ENCODE measurements at regions not wholly inside any gene's neighbourhood (a gene's known extent, or its start where the extent isn't known, plus 50 kb on each side); places are given as distances from the start of the nearest gene placed in this dataset.
A peak's percentile ranks its signal among the peaks of the same experiment; 100 is the strongest.

- no peak overlapping the region for H3K4me3 ChIP-seq (ENCODE audit: low read depth, low read length)
- DNase-seq (ENCODE audit: low read depth), result no peak
- no peak for TF ChIP-seq CTCF (conservative IDR thresholded peaks at IDR 0.05; ENCODE audit: low read depth, low read length)
Observed at GRCh38 chr21:41689289-41689583, 77.6 kb downstream of the RIPK4 start.

GRCh38 chr21:41687633-41688032, 79.2 kb downstream of the RIPK4 start:
- no peak for DNase-seq (ENCODE audit: low read depth)
- H3K4me3 ChIP-seq (ENCODE audit: low read depth, low read length), result no peak overlapping the region
- no peak for TF ChIP-seq CTCF (conservative IDR thresholded peaks at IDR 0.05; ENCODE audit: low read depth, low read length)

GRCh38 chr21:41686664-41687063, 80.2 kb downstream of the RIPK4 start:
- H3K4me3 ChIP-seq (ENCODE audit: low read depth, low read length), result no peak overlapping the region
- no peak for DNase-seq (ENCODE audit: low read depth)
- TF ChIP-seq CTCF (conservative IDR thresholded peaks at IDR 0.05; ENCODE audit: low read depth, low read length), result no peak

GRCh38 chr21:41685511-41686149, 81.2 kb downstream of the RIPK4 start:
- no peak for TF ChIP-seq CTCF (conservative IDR thresholded peaks at IDR 0.05; ENCODE audit: low read depth, low read length)
- no peak overlapping the region for H3K4me3 ChIP-seq (ENCODE audit: low read depth, low read length)

GRCh38 chr21:41684381-41685245, 82.2 kb downstream of the RIPK4 start:
- no peak for TF ChIP-seq CTCF (conservative IDR thresholded peaks at IDR 0.05; ENCODE audit: low read depth, low read length)
- DNase-seq (ENCODE audit: low read depth), result peak; percentile 18
- H3K4me3 ChIP-seq (ENCODE audit: low read depth, low read length), result no peak overlapping the region

More at GRCh38 chr21:41685511-41686149, 81.2 kb downstream of the RIPK4 start:
- DNase-seq (ENCODE audit: low read depth), result no peak

GRCh38 chr21:41683815-41684214, 83.0 kb downstream of the RIPK4 start:
- TF ChIP-seq CTCF (conservative IDR thresholded peaks at IDR 0.05; ENCODE audit: low read depth, low read length), result no peak

More at GRCh38 chr21:41683815-41684214, 83.0 kb downstream of the RIPK4 start:
- no peak for DNase-seq (ENCODE audit: low read depth)
- H3K4me3 ChIP-seq (ENCODE audit: low read depth, low read length), result no peak overlapping the region
